HEK293 (cell line): ENCODE measurements at regions not wholly inside any gene's neighbourhood (a gene's known extent, or its start where the extent isn't known, plus 50 kb on each side); places are given as distances from the start of the nearest gene placed in this dataset.

Source experiments
- CTCF ChIA-PET: fragments of 350-600 bp; formaldehyde crosslinking; extraction: SDS; loops from one replicate; lab custom pipeline; 2021; ENCODE audit warnings: antibody characterized with exemption; lab: Yijun Ruan, JAX
- POLR2A ChIA-PET: fragments of 300-600 bp; formaldehyde crosslinking; extraction: SDS; loops from one replicate; lab custom pipeline; 2020; ENCODE audit warnings: antibody characterized with exemption, inconsistent platforms; lab: Yijun Ruan, JAX
- H3K27ac ChIP-seq: fragments of 200-500 bp; sonication (Bioruptor generic); 2 replicates; pipeline ENCODE4 v1.5.1; 2014; ENCODE audit warnings: low read depth, low read length, control low read depth, inconsistent platforms; ENCODE audit errors: extremely low read depth
- H3K36me3 ChIP-seq, 2 experiments: fragments of 200-500 bp in 1 of 2; sonication (Bioruptor generic) in 1 of 2; 1 replicate in 1 of 2; 2 replicates in 1 of 2; pipeline ENCODE4 v1.5.1; 2014 to 2017; ENCODE audit warnings: inconsistent platforms in 2 of 2, low read length in 2 of 2; ENCODE audit not compliant: control insufficient read depth in 2 of 2, insufficient read depth in 1 of 2
- H3K4me1 ChIP-seq: fragments of 200-500 bp; sonication (Bioruptor generic); 2 replicates; pipeline ENCODE4 v1.5.1; 2014; ENCODE audit warnings: mild to moderate bottlenecking, low read length, inconsistent platforms; ENCODE audit not compliant: control insufficient read depth, insufficient read depth
- H3K4me3 ChIP-seq: 2 replicates; pipeline ENCODE4 v1.5.1; 2011; ENCODE audit warnings: low read depth, mild to moderate bottlenecking, control low read depth, low read length, moderate library complexity
- H3K9me3 ChIP-seq: fragments of 200-500 bp; sonication (Bioruptor generic); 2 replicates; pipeline ENCODE4 v1.5.1; 2014; ENCODE audit warnings: low read depth, low read length, inconsistent platforms; ENCODE audit not compliant: control insufficient read depth, insufficient read depth
- AEBP2 ChIP-seq: fragments of 450-650 bp; formaldehyde crosslinking; IDR thresholded peaks from 2 replicates; pipeline ENCODE4 v1.5.1; 2016; ENCODE audit warnings: missing biosample characterization, missing genetic modification characterization, borderline replicate concordance
- FEZF1 ChIP-seq: fragments of 450-650 bp; formaldehyde crosslinking; IDR thresholded peaks from 2 replicates; pipeline ENCODE4 v1.5.1; 2016; ENCODE audit warnings: missing biosample characterization, missing genetic modification characterization
- GLIS2 ChIP-seq: fragments of 450-650 bp; formaldehyde crosslinking; IDR thresholded peaks from 2 replicates; pipeline ENCODE4 v1.5.1; 2016; ENCODE audit warnings: missing biosample characterization, missing genetic modification characterization
- SP7 ChIP-seq: fragments of 450-650 bp; formaldehyde crosslinking; IDR thresholded peaks from 2 replicates; pipeline ENCODE4 v1.5.1; 2016; ENCODE audit warnings: missing biosample characterization, missing genetic modification characterization
- TCF7L2 ChIP-seq: IDR thresholded peaks from 2 replicates; pipeline ENCODE4 v1.6.1; 2011; ENCODE audit warnings: low read depth, mild to moderate bottlenecking, inconsistent platforms, low read length, moderate library complexity, borderline replicate concordance
- TRIM28 ChIP-seq: IDR thresholded peaks from 2 replicates; pipeline ENCODE4 v1.6.1; 2011; ENCODE audit warnings: low read length, control low read depth, borderline replicate concordance
- ZFP3 ChIP-seq: fragments of 450-650 bp; formaldehyde crosslinking; IDR thresholded peaks from 2 replicates; pipeline ENCODE4 v1.5.1; 2016; ENCODE audit warnings: low read depth, missing biosample characterization, missing genetic modification characterization
- ZFP37 ChIP-seq: fragments of 450-650 bp; formaldehyde crosslinking; IDR thresholded peaks from 2 replicates; pipeline ENCODE4 v1.5.1; 2016; ENCODE audit warnings: missing biosample characterization, missing genetic modification characterization
- ZIC2 ChIP-seq: fragments of 450-650 bp; formaldehyde crosslinking; IDR thresholded peaks from 2 replicates; pipeline ENCODE4 v1.5.1; 2016; ENCODE audit warnings: missing biosample characterization, missing genetic modification characterization
- ZNF266 ChIP-seq: fragments of 450-650 bp; formaldehyde crosslinking; IDR thresholded peaks from 2 replicates; pipeline ENCODE4 v1.5.1; 2016; ENCODE audit warnings: missing biosample characterization, missing genetic modification characterization, low read depth
- ZNF335 ChIP-seq: fragments of 450-650 bp; formaldehyde crosslinking; conservative IDR thresholded peaks from 2 replicates; pipeline ENCODE4 v1.5.1; 2016; ENCODE audit warnings: missing biosample characterization, missing genetic modification characterization
- ZNF449 ChIP-seq: fragments of 450-650 bp; formaldehyde crosslinking; IDR thresholded peaks from 2 replicates; pipeline ENCODE4 v1.5.1; 2017; ENCODE audit warnings: missing biosample characterization, mild to moderate bottlenecking, missing genetic modification characterization, moderate library complexity
- ZNF473 ChIP-seq: fragments of 450-650 bp; formaldehyde crosslinking; IDR thresholded peaks from 2 replicates; pipeline ENCODE4 v1.5.1; 2017; ENCODE audit warnings: missing biosample characterization, missing genetic modification characterization
- ZNF571 ChIP-seq: fragments of 450-650 bp; formaldehyde crosslinking; IDR thresholded peaks from 2 replicates; pipeline ENCODE4 v1.5.0; 2017; ENCODE audit warnings: missing biosample characterization, missing genetic modification characterization
- ZNF596 ChIP-seq: fragments of 450-650 bp; IDR thresholded peaks from 2 replicates; pipeline ENCODE4 v1.5.0; 2018; ENCODE audit warnings: missing biosample characterization, mild to moderate bottlenecking, missing genetic modification characterization, moderate library complexity
- ZNF660 ChIP-seq: fragments of 450-650 bp; IDR thresholded peaks from 2 replicates; pipeline ENCODE4 v1.5.1; 2018; ENCODE audit warnings: missing biosample characterization, mild to moderate bottlenecking, missing genetic modification characterization
- ZNF664 ChIP-seq: fragments of 450-650 bp; formaldehyde crosslinking; IDR thresholded peaks from 2 replicates; pipeline ENCODE4 v1.5.1; 2016; ENCODE audit warnings: missing biosample characterization, missing genetic modification characterization
- ZNF677 ChIP-seq: fragments of 450-650 bp; IDR thresholded peaks from 2 replicates; pipeline ENCODE4 v1.5.0; 2018; ENCODE audit warnings: missing biosample characterization, mild to moderate bottlenecking, missing genetic modification characterization, moderate library complexity
- ZNF701 ChIP-seq: fragments of 450-650 bp; formaldehyde crosslinking; IDR thresholded peaks from 2 replicates; pipeline ENCODE4 v1.5.1; 2016; ENCODE audit warnings: missing biosample characterization, missing genetic modification characterization
- ZNF704 ChIP-seq: fragments of 450-650 bp; formaldehyde crosslinking; IDR thresholded peaks from 2 replicates; pipeline ENCODE4 v1.5.1; 2016; ENCODE audit warnings: missing biosample characterization, missing genetic modification characterization
- ZNF785 ChIP-seq: fragments of 450-650 bp; formaldehyde crosslinking; IDR thresholded peaks from 2 replicates; pipeline ENCODE4 v1.5.1; 2016; ENCODE audit warnings: missing biosample characterization, missing genetic modification characterization
- ZNF837 ChIP-seq: fragments of 450-650 bp; formaldehyde crosslinking; IDR thresholded peaks from 2 replicates; pipeline ENCODE4 v1.5.1; 2016; ENCODE audit warnings: missing biosample characterization, missing genetic modification characterization
- ZSCAN30 ChIP-seq: fragments of 450-650 bp; IDR thresholded peaks from 2 replicates; pipeline ENCODE4 v1.5.1; 2018; ENCODE audit warnings: missing biosample characterization, mild to moderate bottlenecking, missing genetic modification characterization, moderate library complexity

- Histone ChIP-seq H3K4me3 (no peak overlapping the region), H3K4me1 (no peaks in the 10 kb centered on the region), H3K9me3 (no peaks in the 10 kb centered on the region), H3K27ac (no peak overlapping the region), H3K36me3 (no peaks in the 10 kb centered on the region)
- POLR2A ChIA-PET: no interaction called here
- CTCF ChIA-PET: interaction anchor here (0.6 to 0.9 kb wide), 3 partner anchors 170 to 262 kb away, joined by 3 read pairs; no protein-coding TSS in a partner anchor
- TF ChIP-seq TCF7L2 (no peak), GLIS2 (tag by site-specific recombination) (no peak), ZFP37 (tag by site-specific recombination) (no peak), ZNF704 (no peak)
Observed at GRCh38 chr4:98728871-98729270, 70.5 kb upstream of the TSPAN5 start.

- Histone ChIP-seq H3K4me1 (no peaks in the 10 kb centered on the region), H3K36me3 (no peaks in the 10 kb centered on the region), H3K4me3 (no peak overlapping the region), H3K27ac (no peak overlapping the region), H3K9me3 (no peaks in the 10 kb centered on the region)
- CTCF ChIA-PET: interaction anchor here (0.6 to 0.8 kb wide), 2 partner anchors 170 to 261 kb away, joined by 3 read pairs; no protein-coding TSS in a partner anchor
- POLR2A ChIA-PET: no interaction called here
- TF ChIP-seq ZNF335 (tag by site-specific recombination) (peak; percentile 34; the same call in 1 of the 2 replicates), TRIM28 (peak; percentile 70; the same call in 1 of the 2 replicates), ZNF785 (tag by site-specific recombination) (no peak), FEZF1 (peak; percentile 60; the same call in 1 of the 2 replicates)
Observed at GRCh38 chr4:98728433-98728832, 70.0 kb upstream of the TSPAN5 start.

- TF ChIP-seq ZNF837 (tag by site-specific recombination) (no peak), ZNF677 (no peak), ZNF596 (tag by site-specific recombination) (no peak), ZNF571 (tag by site-specific recombination) (no peak), ZNF449 (tag by site-specific recombination) (no peak), ZNF660 (tag by site-specific recombination) (no peak), ZFP3 (tag by site-specific recombination) (no peak), ZSCAN30 (tag by site-specific recombination) (no peak), ZNF664 (tag by site-specific recombination) (no peak), ZNF473 (tag by site-specific recombination) (no peak), ZIC2 (no peak), SP7 (no peak), ZNF701 (no peak), AEBP2 (tag by site-specific recombination) (no peak), ZNF266 (tag by site-specific recombination) (no peak)
- CTCF ChIA-PET: no interaction called here
- H3K27ac ChIP-seq: no peak overlapping the region
- no peaks in the 10 kb centered on the region for H3K36me3 ChIP-seq
- no peaks in the 10 kb centered on the region for H3K4me1 ChIP-seq
- POLR2A ChIA-PET: no interaction called here
- H3K4me3 ChIP-seq: no peak overlapping the region
- no peaks in the 10 kb centered on the region for H3K9me3 ChIP-seq
Observed at GRCh38 chr4:98722000-98722399, 63.6 kb upstream of the TSPAN5 start.
